Testis (tissue), 2 donors: ENCODE measurements at regions not wholly inside any gene's neighbourhood (a gene's known extent, or its start where the extent isn't known, plus 50 kb on each side); places are given as distances from the start of the nearest gene placed in this dataset.

Experiments used
- POLR2A ChIP-seq: fragments of 450-650 bp; IDR thresholded peaks from one replicate; pipeline ENCODE4 v1.6.1; 2017; ENCODE audit warnings: antibody characterized with exemption, mild to moderate bottlenecking, moderate library complexity
- TF ChIP-seq, protein P1 (sequence below), 3 experiments: fragments of 450-650 bp in 2 of 3; fragments of 200-600 bp in 1 of 3; sonication (generic) in 1 of 3; IDR thresholded peaks; one replicate each; pipeline ENCODE4 v1.5.1; 2016 to 2019; ENCODE audit warnings: antibody characterized with exemption in 3 of 3, mild to moderate bottlenecking in 2 of 3, moderate library complexity in 1 of 3

- TF ChIP-seq, protein P1, sequence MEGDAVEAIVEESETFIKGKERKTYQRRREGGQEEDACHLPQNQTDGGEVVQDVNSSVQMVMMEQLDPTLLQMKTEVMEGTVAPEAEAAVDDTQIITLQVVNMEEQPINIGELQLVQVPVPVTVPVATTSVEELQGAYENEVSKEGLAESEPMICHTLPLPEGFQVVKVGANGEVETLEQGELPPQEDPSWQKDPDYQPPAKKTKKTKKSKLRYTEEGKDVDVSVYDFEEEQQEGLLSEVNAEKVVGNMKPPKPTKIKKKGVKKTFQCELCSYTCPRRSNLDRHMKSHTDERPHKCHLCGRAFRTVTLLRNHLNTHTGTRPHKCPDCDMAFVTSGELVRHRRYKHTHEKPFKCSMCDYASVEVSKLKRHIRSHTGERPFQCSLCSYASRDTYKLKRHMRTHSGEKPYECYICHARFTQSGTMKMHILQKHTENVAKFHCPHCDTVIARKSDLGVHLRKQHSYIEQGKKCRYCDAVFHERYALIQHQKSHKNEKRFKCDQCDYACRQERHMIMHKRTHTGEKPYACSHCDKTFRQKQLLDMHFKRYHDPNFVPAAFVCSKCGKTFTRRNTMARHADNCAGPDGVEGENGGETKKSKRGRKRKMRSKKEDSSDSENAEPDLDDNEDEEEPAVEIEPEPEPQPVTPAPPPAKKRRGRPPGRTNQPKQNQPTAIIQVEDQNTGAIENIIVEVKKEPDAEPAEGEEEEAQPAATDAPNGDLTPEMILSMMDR (IDR thresholded peaks at IDR 0.05), result no peak
- no peak for TF ChIP-seq POLR2A
These were observed 84.0 kb upstream of the LMNB1 start for GRCh38 chr5:126692971-126693370.
